BJ (cell line): ENCODE measurements at regions not wholly inside any gene's neighbourhood (a gene's known extent, or its start where the extent isn't known, plus 50 kb on each side); places are given as distances from the start of the nearest gene placed in this dataset.

ENCODE experiments used
- CTCF ChIA-PET: fragments of 350-600 bp; formaldehyde crosslinking; extraction: SDS; loops from one replicate; lab custom pipeline; 2021; ENCODE audit warnings: antibody characterized with exemption, inconsistent platforms; lab: Yijun Ruan, JAX
- POLR2A ChIA-PET: fragments of 300-600 bp; sonication (Branson Sonifier 250); formaldehyde crosslinking; extraction: SDS; loops from one replicate; lab custom pipeline; 2021; ENCODE audit warnings: antibody characterized with exemption; lab: Charles Lee
- DNase-seq: peaks from one replicate; pipeline ENCODE4 v3.0.0-alpha.2; 2011; ENCODE audit warnings: low read depth
- H3K27me3 ChIP-seq: 2 replicates; pipeline ENCODE4 v1.6.0; 2011; ENCODE audit warnings: low read length; ENCODE audit not compliant: control insufficient read depth, insufficient read depth
- H3K36me3 ChIP-seq: 2 replicates; pipeline ENCODE4 v1.5.1; 2011; ENCODE audit warnings: low read length; ENCODE audit not compliant: control insufficient read depth, insufficient read depth
- H3K4me3 ChIP-seq: 2 replicates; pipeline ENCODE4 v1.5.1; 2011; ENCODE audit warnings: low read depth, mild to moderate bottlenecking, control low read depth, low read length
- CTCF ChIP-seq: IDR thresholded peaks from 2 replicates; pipeline ENCODE4 v1.5.1; 2011; ENCODE audit warnings: low read depth, mild to moderate bottlenecking, control low read depth, inconsistent platforms, low read length, moderate library complexity; ENCODE audit not compliant: insufficient read depth

GRCh38 chr11:92137747-92138146 is 86.9 kb upstream of the FAT3 start:
- Histone ChIP-seq H3K27me3 (no peaks in the 10 kb centered on the region), H3K36me3 (no peaks in the 10 kb centered on the region), H3K4me3 (no peak overlapping the region)
- DNase-seq = no peak
- no peak for TF ChIP-seq CTCF
- CTCF ChIA-PET = interaction anchor here (1.0 kb wide), 1 partner anchor 9 kb away, joined by 4 read pairs; no protein-coding TSS in a partner anchor
- POLR2A ChIA-PET = no interaction called here

- no peaks in the 10 kb centered on the region for H3K36me3 ChIP-seq
- H3K27me3 ChIP-seq = no peaks in the 10 kb centered on the region
- DNase-seq = no peak
- ChIA-PET POLR2A (no interaction called here), CTCF (no interaction called here)
- no peak overlapping the region for H3K4me3 ChIP-seq
- no peak for TF ChIP-seq CTCF
These were observed 87.8 kb upstream of the FAT3 start for GRCh38 chr11:92136797-92137196.

GRCh38 chr11:92131289-92131865 is 93.2 kb upstream of the FAT3 start:
- POLR2A ChIA-PET = no interaction called here
- TF ChIP-seq CTCF = no peak
- peak; percentile 22 for DNase-seq
- Histone ChIP-seq H3K4me3 (no peak overlapping the region), H3K27me3 (no peaks in the 10 kb centered on the region), H3K36me3 (no peaks in the 10 kb centered on the region)
- CTCF ChIA-PET = no interaction called here

GRCh38 chr11:92130421-92130831 is 94.2 kb upstream of the FAT3 start:
- POLR2A ChIA-PET = interaction anchor here (0.5 kb wide), 1 partner anchor 924 kb away, joined by 4 read pairs; no protein-coding TSS in a partner anchor
- Histone ChIP-seq H3K27me3 (no peaks in the 10 kb centered on the region), H3K36me3 (no peaks in the 10 kb centered on the region), H3K4me3 (no peak overlapping the region)
- CTCF ChIA-PET = no interaction called here
- TF ChIP-seq CTCF = no peak
- DNase-seq = peak; percentile 26

GRCh38 chr11:92129811-92130210 is 94.8 kb upstream of the FAT3 start:
- ChIA-PET POLR2A (interaction anchor here (0.5 kb wide), 1 partner anchor 925 kb away, joined by 4 read pairs; no protein-coding TSS in a partner anchor), CTCF (no interaction called here)
- TF ChIP-seq CTCF = no peak
- Histone ChIP-seq H3K4me3 (no peak overlapping the region), H3K27me3 (no peaks in the 10 kb centered on the region), H3K36me3 (no peaks in the 10 kb centered on the region)
- DNase-seq = no peak
